ENCODE measurements at regions not wholly inside any gene's neighbourhood (a gene's known extent, or its start where the extent isn't known, plus 50 kb on each side); places are given as distances from the start of the nearest gene placed in this dataset.

DNA sequence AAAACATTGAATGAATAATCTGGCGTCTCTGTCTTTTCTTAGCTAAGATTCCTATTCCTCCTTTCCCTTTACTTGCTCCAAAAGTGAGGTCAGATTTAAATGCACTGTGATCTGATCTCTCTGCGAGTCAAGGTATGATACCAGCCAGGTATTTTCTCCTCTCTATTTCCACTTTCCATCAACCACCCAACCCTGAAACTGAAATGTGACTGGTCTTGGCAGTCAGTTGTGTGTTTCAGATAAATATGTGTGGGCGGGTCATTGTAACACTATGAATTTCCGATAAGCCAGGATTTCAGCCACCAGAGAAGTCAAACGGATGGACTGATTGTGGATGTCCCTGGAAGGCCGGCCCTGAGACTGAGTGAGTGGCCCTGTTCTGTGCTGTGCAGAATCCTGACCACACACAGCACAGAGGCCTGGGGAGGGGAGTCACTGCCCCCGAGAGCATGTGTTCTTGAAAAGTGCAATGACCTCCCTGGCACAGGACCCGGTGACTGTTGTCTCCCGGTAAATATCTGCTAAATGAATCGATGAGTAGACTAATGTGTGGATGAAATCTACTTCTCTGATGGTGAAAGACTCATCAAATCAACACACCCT, 612.5 kb upstream of the TMEM132C start:
- WGBS, 2 experiments (ENCODE audit: low coverage in 1 of 2, low lambda C conversion rate in 2 of 2, missing lambda C conversion rate in 2 of 2): 88 to 89% methylated on average over 10 of the region's 10 CpGs
- no peak overlapping the region for H3K4me3 ChIP-seq
- no peak overlapping the region for H3K9ac ChIP-seq
- H3K9me2 ChIP-seq (ENCODE audit: insufficient read depth): no peaks in the 10 kb centered on the region
- H3K9me3 ChIP-seq (ENCODE audit: low read depth): no peaks in the 10 kb centered on the region
- no peak for TF ChIP-seq EZH2phosphoT487 (IDR thresholded peaks at IDR 0.05; ENCODE audit: insufficient read depth, low read depth)
- no peak for TF ChIP-seq EZH2 (IDR thresholded peaks at IDR 0.05; ENCODE audit: insufficient read depth, poor library complexity, severe bottlenecking)
- H3F3A ChIP-seq (ENCODE audit: insufficient read depth): peaks cover 7% of the 10 kb centered on the region
- no peaks in the 10 kb centered on the region for H3K27me3 ChIP-seq (replicated peaks; ENCODE audit: insufficient read depth)
- in situ Hi-C loops (cut with MboI): no loop called here
- H3K4me2 ChIP-seq (ENCODE audit: unreplicated experiment): no peak overlapping the region
- H3K27ac ChIP-seq: no peak overlapping the region
- peaks cover 35% of the 10 kb centered on the region for H3K4me1 ChIP-seq (ENCODE audit: insufficient read depth)
- no peaks in the 10 kb centered on the region for H4K20me1 ChIP-seq (ENCODE audit: insufficient read depth)
- no peak for DNase-seq
- H3K79me2 ChIP-seq (ENCODE audit: insufficient read depth): no peaks in the 10 kb centered on the region
- H2AFZ ChIP-seq: no peak overlapping the region
- no peaks in the 10 kb centered on the region for H3K36me3 ChIP-seq (ENCODE audit: low read depth)

GRCh38 chr12:127655691-127656090, 611.3 kb upstream of the TMEM132C start:
- H2AFZ ChIP-seq: no peak overlapping the region
- peak overlapping the region; percentile 63 for H3K27ac ChIP-seq
- no peaks in the 10 kb centered on the region for H3K36me3 ChIP-seq (ENCODE audit: low read depth)
- peaks cover 25% of the 10 kb centered on the region for H3K4me1 ChIP-seq (ENCODE audit: insufficient read depth)
- in situ Hi-C loops (cut with MboI): no loop called here
- no peaks in the 10 kb centered on the region for H4K20me1 ChIP-seq (ENCODE audit: insufficient read depth)
- no peaks in the 10 kb centered on the region for H3K9me3 ChIP-seq (ENCODE audit: low read depth)
- no peaks in the 10 kb centered on the region for H3K9me2 ChIP-seq (ENCODE audit: insufficient read depth)
- DNase-seq: peak; percentile 89
- peaks cover 7% of the 10 kb centered on the region for H3F3A ChIP-seq (ENCODE audit: insufficient read depth)
- H3K9ac ChIP-seq: no peak overlapping the region
- no peaks in the 10 kb centered on the region for H3K27me3 ChIP-seq (replicated peaks; ENCODE audit: insufficient read depth)
- TF ChIP-seq EZH2phosphoT487 (IDR thresholded peaks at IDR 0.05; ENCODE audit: insufficient read depth, low read depth) (no peak), EZH2 (IDR thresholded peaks at IDR 0.05; ENCODE audit: insufficient read depth, poor library complexity, severe bottlenecking) (no peak)
- no peaks in the 10 kb centered on the region for H3K79me2 ChIP-seq (ENCODE audit: insufficient read depth)
- 59% methylated on average over 3 of the region's 3 CpGs for WGBS, 2 experiments (ENCODE audit: low coverage in 1 of 2, low lambda C conversion rate in 2 of 2, missing lambda C conversion rate in 2 of 2)
- peak overlapping the region; percentile 19; the same call in 1 of the 2 replicates for H3K4me3 ChIP-seq
- peak overlapping the region; percentile 32 for H3K4me2 ChIP-seq (ENCODE audit: unreplicated experiment)

DNA sequence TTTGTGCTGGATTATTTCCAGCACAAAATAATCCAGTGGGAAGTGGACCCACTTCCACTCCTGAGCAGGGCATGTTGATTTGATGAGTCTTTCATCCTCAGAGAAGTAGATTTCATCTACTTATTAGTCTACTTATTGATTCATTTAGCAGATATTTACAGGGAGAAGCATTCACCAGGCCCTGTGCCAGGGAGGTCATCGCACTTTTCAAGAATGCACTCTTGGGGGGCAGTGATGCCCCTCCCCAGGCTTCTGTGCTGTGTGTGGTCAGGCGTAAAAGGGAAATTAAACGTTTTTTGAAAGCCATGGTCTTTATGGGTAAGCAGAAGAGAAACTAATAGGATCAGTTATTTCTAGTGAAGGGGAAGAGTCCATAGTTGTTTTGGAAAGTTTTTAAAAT, 610.7 kb upstream of the TMEM132C start:
- H3K9me3 ChIP-seq (ENCODE audit: low read depth): no peaks in the 10 kb centered on the region
- no peaks in the 10 kb centered on the region for H4K20me1 ChIP-seq (ENCODE audit: insufficient read depth)
- no peaks in the 10 kb centered on the region for H3K79me2 ChIP-seq (ENCODE audit: insufficient read depth)
- H3K4me2 ChIP-seq (ENCODE audit: unreplicated experiment): peak overlapping the region; percentile 32
- no peaks in the 10 kb centered on the region for H3K9me2 ChIP-seq (ENCODE audit: insufficient read depth)
- no peak for DNase-seq
- TF ChIP-seq EZH2 (IDR thresholded peaks at IDR 0.05; ENCODE audit: insufficient read depth, poor library complexity, severe bottlenecking): no peak
- no peak for TF ChIP-seq EZH2phosphoT487 (IDR thresholded peaks at IDR 0.05; ENCODE audit: insufficient read depth, low read depth)
- in situ Hi-C loops (cut with MboI): no loop called here
- H3F3A ChIP-seq (ENCODE audit: insufficient read depth): peaks cover 7% of the 10 kb centered on the region
- H3K27ac ChIP-seq: peak overlapping the region; percentile 63
- peak overlapping the region; percentile 19; the same call in 1 of the 2 replicates for H3K4me3 ChIP-seq
- 36 to 42% methylated on average over 3 of the region's 3 CpGs for WGBS, 2 experiments (ENCODE audit: low coverage in 1 of 2, low lambda C conversion rate in 2 of 2, missing lambda C conversion rate in 2 of 2)
- H3K4me1 ChIP-seq (ENCODE audit: insufficient read depth): peaks cover 25% of the 10 kb centered on the region
- H3K27me3 ChIP-seq (replicated peaks; ENCODE audit: insufficient read depth): no peaks in the 10 kb centered on the region
- H2AFZ ChIP-seq: no peak overlapping the region
- no peaks in the 10 kb centered on the region for H3K36me3 ChIP-seq (ENCODE audit: low read depth)
- no peak overlapping the region for H3K9ac ChIP-seq

GRCh38 chr12:127657036-127657435, 609.9 kb upstream of the TMEM132C start:
- peak overlapping the region; percentile 43; the same call in 1 of the 2 replicates for H2AFZ ChIP-seq
- H3K4me2 ChIP-seq (ENCODE audit: unreplicated experiment): peak overlapping the region; percentile 36
- DNase-seq: peak; percentile 56
- peaks cover 7% of the 10 kb centered on the region for H3F3A ChIP-seq (ENCODE audit: insufficient read depth)
- H3K9me2 ChIP-seq (ENCODE audit: insufficient read depth): no peaks in the 10 kb centered on the region
- no peak overlapping the region for H3K4me3 ChIP-seq
- no peak overlapping the region for H3K9ac ChIP-seq
- H4K20me1 ChIP-seq (ENCODE audit: insufficient read depth): no peaks in the 10 kb centered on the region
- no peaks in the 10 kb centered on the region for H3K36me3 ChIP-seq (ENCODE audit: low read depth)
- TF ChIP-seq EZH2phosphoT487 (IDR thresholded peaks at IDR 0.05; ENCODE audit: insufficient read depth, low read depth) (no peak), EZH2 (IDR thresholded peaks at IDR 0.05; ENCODE audit: insufficient read depth, poor library complexity, severe bottlenecking) (no peak)
- in situ Hi-C loops (cut with MboI): no loop called here
- no peaks in the 10 kb centered on the region for H3K9me3 ChIP-seq (ENCODE audit: low read depth)
- peaks cover 25% of the 10 kb centered on the region for H3K4me1 ChIP-seq (ENCODE audit: insufficient read depth)
- no peaks in the 10 kb centered on the region for H3K79me2 ChIP-seq (ENCODE audit: insufficient read depth)
- H3K27me3 ChIP-seq (replicated peaks; ENCODE audit: insufficient read depth): no peaks in the 10 kb centered on the region
- H3K27ac ChIP-seq: peak overlapping the region; percentile 30; the same call in 1 of the 2 replicates

All from GM23248 (cell line).